ENCODE measurements at regions not wholly inside any gene's neighbourhood (a gene's known extent, or its start where the extent isn't known, plus 50 kb on each side); places are given as distances from the start of the nearest gene placed in this dataset.

DNA sequence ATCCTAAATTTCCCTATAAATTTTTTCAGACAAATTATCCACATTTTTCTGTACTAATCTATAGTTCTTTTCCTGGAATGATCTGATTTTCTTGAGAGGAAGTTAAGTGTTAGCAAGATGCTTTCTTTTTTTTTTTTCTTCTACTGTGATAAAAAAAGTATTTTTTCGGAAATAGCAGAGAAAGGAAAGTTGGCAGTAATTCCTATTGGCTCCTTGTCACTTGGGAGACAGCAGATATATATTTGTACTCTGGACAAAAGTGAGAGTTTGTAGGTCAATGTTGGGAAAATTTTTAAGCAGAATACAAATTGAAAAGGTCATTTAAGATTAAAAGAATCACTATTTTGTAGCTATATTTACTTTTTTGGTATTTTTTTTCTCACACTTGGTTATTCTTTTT lies 635.7 kb upstream of the NRXN1 start:
- no peaks in the 10 kb centered on the region for H4K20me1 ChIP-seq (ENCODE audit: control insufficient read depth, insufficient read depth)
- no peaks in the 10 kb centered on the region for H3K79me2 ChIP-seq (ENCODE audit: control insufficient read depth, insufficient read depth, low read length)
- no peaks in the 10 kb centered on the region for H3K36me3 ChIP-seq (ENCODE audit: control insufficient read depth in 2 of 2, insufficient read depth in 2 of 2, low read length in 1 of 2)
- ChIA-PET SMC1A (ENCODE audit: uncharacterized antibody, unreplicated experiment) (no interaction called here), RAD21 (ENCODE audit: unreplicated experiment) (no interaction called here), POLR2A (no interaction called here), CTCF (interaction anchor here (0.6 kb wide), 1 partner anchor 813 kb away, joined by 3 read pairs; no protein-coding TSS in a partner anchor)
- no peaks in the 10 kb centered on the region for H3K4me1 ChIP-seq (ENCODE audit: control insufficient read depth, insufficient read depth, low read length)
- H3K4me3 ChIP-seq: no peak overlapping the region
- no peak overlapping the region for H2AFZ ChIP-seq (ENCODE audit: control insufficient read depth, low read depth, low read length)
- intact Hi-C loops (cut with micrococcal nuclease; ENCODE audit: unreplicated experiment): no loop called here
- H3K9ac ChIP-seq (ENCODE audit: control insufficient read depth, insufficient read depth, low read length): no peak overlapping the region
- no TSS peak for BruUV-seq (replicated peaks)
- no peaks in the 10 kb centered on the region for H3K27me3 ChIP-seq (replicated peaks in 1 of 2; ENCODE audit: control insufficient read depth in 2 of 2, insufficient read depth in 2 of 2, low read length in 1 of 2)
- FAIRE-seq: no peak
- no peak overlapping the region for H3K4me2 ChIP-seq (ENCODE audit: control insufficient read depth, insufficient read depth)
- in situ Hi-C loops (cut with MboI): no loop called here
- H3K27ac ChIP-seq (ENCODE audit: control insufficient read depth, insufficient read depth): no peak overlapping the region
- DNase-seq (ENCODE audit: low read depth, low spot score): no peak
- no peaks in the 10 kb centered on the region for H3K9me3 ChIP-seq (replicated peaks; ENCODE audit: control insufficient read depth, insufficient read depth, low read length)
- TF ChIP-seq IKZF2 (IDR thresholded peaks at IDR 0.05): no peak
- ATAC-seq: no peak
- 0% methylated on average over 1 of the region's 1 CpG for WGBS (ENCODE audit: insufficient coverage, insufficient replicate concordance, low lambda C conversion rate, missing lambda C conversion rate)

GRCh38 chr2:51662187-51662586 lies 630.3 kb upstream of the NRXN1 start:
- Histone ChIP-seq H3K79me2 (ENCODE audit: control insufficient read depth, insufficient read depth, low read length) (no peaks in the 10 kb centered on the region), H3K36me3 (ENCODE audit: control insufficient read depth in 2 of 2, insufficient read depth in 2 of 2, low read length in 1 of 2) (no peaks in the 10 kb centered on the region), H3K9me3 (replicated peaks; ENCODE audit: control insufficient read depth, insufficient read depth, low read length) (no peaks in the 10 kb centered on the region), H2AFZ (ENCODE audit: control insufficient read depth, low read depth, low read length) (no peak overlapping the region), H3K4me3 (no peak overlapping the region), H3K27ac (ENCODE audit: control insufficient read depth, insufficient read depth) (no peak overlapping the region), H4K20me1 (ENCODE audit: control insufficient read depth, insufficient read depth) (no peaks in the 10 kb centered on the region), H3K4me1 (ENCODE audit: control insufficient read depth, insufficient read depth, low read length) (no peaks in the 10 kb centered on the region), H3K27me3 (replicated peaks in 1 of 2; ENCODE audit: control insufficient read depth in 2 of 2, insufficient read depth in 2 of 2, low read length in 1 of 2) (no peaks in the 10 kb centered on the region), H3K4me2 (ENCODE audit: control insufficient read depth, insufficient read depth) (no peak overlapping the region), H3K9ac (ENCODE audit: control insufficient read depth, insufficient read depth, low read length) (no peak overlapping the region)
- WGBS (ENCODE audit: insufficient coverage, insufficient replicate concordance, low lambda C conversion rate, missing lambda C conversion rate): 0% methylated on average over 5 of the region's 5 CpGs
- no peak for TF ChIP-seq TBL1XR1 (IDR thresholded peaks at IDR 0.05; ENCODE audit: low read depth, low read length)
- TF ChIP-seq ZBED1 (IDR thresholded peaks at IDR 0.05; ENCODE audit: borderline replicate concordance): no peak
- no peak for TF ChIP-seq BHLHE40 (IDR thresholded peaks at IDR 0.05; ENCODE audit: borderline replicate concordance in 1 of 2, low read depth in 2 of 2, low read length in 1 of 2)
- no peak for TF ChIP-seq PAX8 (IDR thresholded peaks at IDR 0.05)
- ChIA-PET SMC1A (ENCODE audit: uncharacterized antibody, unreplicated experiment) (no interaction called here), RAD21 (ENCODE audit: unreplicated experiment) (no interaction called here), CTCF (no interaction called here), POLR2A (no interaction called here)
- intact Hi-C loops (cut with micrococcal nuclease; ENCODE audit: unreplicated experiment) (no loop called here), in situ Hi-C loops (cut with MboI) (no loop called here)
- ATAC-seq: no peak
- no TSS peak for BruUV-seq (replicated peaks)
- no peak for FAIRE-seq
- no peak for DNase-seq (ENCODE audit: low read depth, low spot score)
